ENCODE measurements at regions not wholly inside any gene's neighbourhood (a gene's known extent, or its start where the extent isn't known, plus 50 kb on each side); places are given as distances from the start of the nearest gene placed in this dataset.

- TF ChIP-seq POLR2AphosphoS5 (IDR thresholded peaks at IDR 0.05) (no peak), EP300 (IDR thresholded peaks at IDR 0.05) (no peak), POLR2A (IDR thresholded peaks at IDR 0.05; ENCODE audit: low read depth) (no peak)
These were observed 202.3 kb downstream of the ERMARD start for GRCh38 chr6:169953686-169954085.

Measured in esophagus muscularis mucosa (tissue), 3 donors.